Activated naive CD4-positive, alpha-beta T cell treated with anti-CD3 and anti-CD28 coated beads, Interleukin-2, amount 50 U/mL, for 72 hours (primary cell): ENCODE measurements at regions not wholly inside any gene's neighbourhood (a gene's known extent, or its start where the extent isn't known, plus 50 kb on each side); places are given as distances from the start of the nearest gene placed in this dataset.
"Not testable (repeated sequence)": the region's sequence is repeated elsewhere in the genome, so short reads cannot be mapped to it uniquely, and the experiment has no call there.

Experiments used
- ATAC-seq, 2 donors: fragments of 150-1000 bp; cut with Tn5 transposase; 2 replicates each; pipeline ENCODE4 v1.10.0; 2021; ENCODE audit warnings: mild to moderate bottlenecking in 2 of 2, moderate library complexity in 2 of 2
- DNase-seq, 2 donors: peaks; one replicate each; pipeline ENCODE4 v3.0.0; 2021 to 2022; ENCODE audit warnings: low spot score in 2 of 2
- H3K27ac Mint-ChIP-seq, 2 donors: one replicate each; pipeline ENCODE4 v1.8.0; 2022; ENCODE audit warnings: mild to moderate bottlenecking in 2 of 2, mixed read lengths in 2 of 2
- H3K36me3 Mint-ChIP-seq, 2 donors: one replicate each; pipeline ENCODE4 v1.8.0; 2022; ENCODE audit warnings: mixed read lengths in 2 of 2
- H3K9me3 Mint-ChIP-seq, 2 donors: one replicate each; pipeline ENCODE4 v1.8.0; 2022; ENCODE audit warnings: mixed read lengths in 2 of 2

GRCh38 chr7:79739036-79739709 lies 285.7 kb upstream of the MAGI2 start:
- H3K9me3 Mint-ChIP-seq = peaks cover 6 to 18% of the 10 kb centered on the region in 2 donors
- not testable (repeated sequence) for H3K27ac Mint-ChIP-seq, H3K36me3 Mint-ChIP-seq, DNase-seq, ATAC-seq

- peaks cover 18 to 38% of the 10 kb centered on the region in 2 donors for H3K9me3 Mint-ChIP-seq
- ATAC-seq = no peak
- DNase-seq = no peak
- H3K36me3 Mint-ChIP-seq = peaks cover 0 to 10% of the 10 kb centered on the region in 2 donors
- H3K27ac Mint-ChIP-seq = no peak overlapping the region
Measured at GRCh38 chr7:79736418-79736817, 283.0 kb upstream of the MAGI2 start.

GRCh38 chr7:79735012-79735411 lies 281.5 kb upstream of the MAGI2 start:
- no peak for DNase-seq
- Mint-ChIP-seq H3K36me3 (peaks cover 0 to 6% of the 10 kb centered on the region in 2 donors), H3K9me3 (peaks cover 22 to 34% of the 10 kb centered on the region in 2 donors), H3K27ac (no peak overlapping the region)
- ATAC-seq = no peak

- Mint-ChIP-seq H3K36me3 (peaks cover 0 to 5% of the 10 kb centered on the region in 2 donors), H3K27ac (no peak overlapping the region), H3K9me3 (peaks cover 22 to 34% of the 10 kb centered on the region in 2 donors)
- ATAC-seq = no peak
- DNase-seq = no peak
Measured at GRCh38 chr7:79734181-79734580, 280.7 kb upstream of the MAGI2 start.

- Mint-ChIP-seq H3K36me3 (peaks cover 0 to 5% of the 10 kb centered on the region in 2 donors), H3K9me3 (peaks cover 22 to 34% of the 10 kb centered on the region in 2 donors), H3K27ac (no peak overlapping the region)
- DNase-seq = no peak
- no peak for ATAC-seq
Measured at GRCh38 chr7:79732535-79732934, 279.1 kb upstream of the MAGI2 start.

- DNase-seq (no peak), ATAC-seq (no peak)
- no peak overlapping the region for H3K27ac Mint-ChIP-seq
- peaks cover 0 to 5% of the 10 kb centered on the region in 2 donors for H3K36me3 Mint-ChIP-seq
- peaks cover 22 to 31% of the 10 kb centered on the region in 2 donors for H3K9me3 Mint-ChIP-seq
Measured at GRCh38 chr7:79730971-79731370, 277.5 kb upstream of the MAGI2 start.

GRCh38 chr7:79723833-79724618 lies 270.6 kb upstream of the MAGI2 start:
- DNase-seq (no peak), ATAC-seq (no peak)
- no peak overlapping the region for H3K27ac Mint-ChIP-seq
- peaks cover 0 to 4% of the 10 kb centered on the region in 2 donors for H3K9me3 Mint-ChIP-seq
- no peaks in the 10 kb centered on the region for H3K36me3 Mint-ChIP-seq

GRCh38 chr7:79722217-79722616 lies 268.8 kb upstream of the MAGI2 start:
- DNase-seq (no peak), ATAC-seq (no peak)
- no peak overlapping the region for H3K27ac Mint-ChIP-seq
- peaks cover 0 to 4% of the 10 kb centered on the region in 2 donors for H3K9me3 Mint-ChIP-seq
- H3K36me3 Mint-ChIP-seq = no peaks in the 10 kb centered on the region

GRCh38 chr7:79719216-79719615 lies 265.7 kb upstream of the MAGI2 start:
- DNase-seq (no peak), ATAC-seq (no peak)
- Mint-ChIP-seq H3K9me3 (peaks cover 0 to 4% of the 10 kb centered on the region in 2 donors), H3K36me3 (no peaks in the 10 kb centered on the region), H3K27ac (no peak overlapping the region)

- no peaks in the 10 kb centered on the region for H3K36me3 Mint-ChIP-seq
- H3K27ac Mint-ChIP-seq = no peak overlapping the region
- DNase-seq (no peak), ATAC-seq (no peak)
- peaks cover 0 to 4% of the 10 kb centered on the region in 2 donors for H3K9me3 Mint-ChIP-seq
Measured at GRCh38 chr7:79716329-79716728, 262.9 kb upstream of the MAGI2 start.

- DNase-seq (no peak), ATAC-seq (no peak)
- H3K27ac Mint-ChIP-seq = no peak overlapping the region
- H3K9me3 Mint-ChIP-seq = no peaks in the 10 kb centered on the region
- no peaks in the 10 kb centered on the region for H3K36me3 Mint-ChIP-seq
Measured at GRCh38 chr7:79714081-79714480, 260.6 kb upstream of the MAGI2 start.

GRCh38 chr7:79713276-79713675 lies 259.8 kb upstream of the MAGI2 start:
- Mint-ChIP-seq H3K36me3 (no peaks in the 10 kb centered on the region), H3K9me3 (no peaks in the 10 kb centered on the region), H3K27ac (no peak overlapping the region)
- DNase-seq = no peak
- no peak for ATAC-seq

GRCh38 chr7:79711660-79712059 lies 258.2 kb upstream of the MAGI2 start:
- H3K27ac Mint-ChIP-seq = no peak overlapping the region
- H3K36me3 Mint-ChIP-seq = no peaks in the 10 kb centered on the region
- DNase-seq (no peak), ATAC-seq (no peak)
- peaks cover 0 to under 1% of the 10 kb centered on the region in 2 donors for H3K9me3 Mint-ChIP-seq

GRCh38 chr7:79709574-79710409 lies 256.3 kb upstream of the MAGI2 start:
- H3K36me3 Mint-ChIP-seq = no peaks in the 10 kb centered on the region
- peaks cover 0 to 4% of the 10 kb centered on the region in 2 donors for H3K9me3 Mint-ChIP-seq
- H3K27ac Mint-ChIP-seq = no peak overlapping the region
- ATAC-seq = no peak
- DNase-seq = no peak

GRCh38 chr7:79702116-79702515 lies 248.6 kb upstream of the MAGI2 start:
- ATAC-seq (no peak), DNase-seq (no peak)
- Mint-ChIP-seq H3K9me3 (peaks cover 0 to 7% of the 10 kb centered on the region in 2 donors), H3K27ac (no peak overlapping the region), H3K36me3 (no peaks in the 10 kb centered on the region)

- Mint-ChIP-seq H3K9me3 (peaks cover 8 to 11% of the 10 kb centered on the region in 2 donors), H3K36me3 (no peaks in the 10 kb centered on the region), H3K27ac (no peak overlapping the region)
- no peak for DNase-seq
- peak; percentile 45 to 79 for ATAC-seq
Measured at GRCh38 chr7:79692015-79692414, 238.5 kb upstream of the MAGI2 start.

GRCh38 chr7:79691074-79691473 lies 237.6 kb upstream of the MAGI2 start:
- Mint-ChIP-seq H3K27ac (no peak overlapping the region), H3K36me3 (no peaks in the 10 kb centered on the region), H3K9me3 (peaks cover 8 to 13% of the 10 kb centered on the region in 2 donors)
- no peak for ATAC-seq
- no peak for DNase-seq
